ENCODE measurements at regions not wholly inside any gene's neighbourhood (a gene's known extent, or its start where the extent isn't known, plus 50 kb on each side); places are given as distances from the start of the nearest gene placed in this dataset.

DNA sequence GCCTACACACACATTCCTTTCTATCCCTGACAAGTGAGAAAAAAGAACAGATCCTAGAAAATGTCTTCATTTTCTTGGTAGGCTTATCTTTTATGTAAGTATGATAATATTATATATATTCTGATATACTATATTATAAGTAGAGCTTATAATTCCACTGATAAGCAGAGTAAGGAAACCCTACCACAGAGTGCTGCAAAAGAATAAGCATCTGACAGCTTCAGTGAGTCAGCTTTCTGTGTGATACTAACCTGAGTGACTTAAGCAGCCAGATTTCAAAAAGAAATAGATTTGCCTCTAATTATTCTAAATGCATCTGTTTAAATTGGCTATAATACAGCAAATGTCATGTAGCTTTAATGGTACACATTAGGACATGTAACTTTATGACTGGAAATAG, 656.0 kb downstream of the MCTP2 start:
- Histone ChIP-seq H3K27me3 (ENCODE audit: insufficient read depth, low read length) (no peaks in the 10 kb centered on the region), H3K9me3 (ENCODE audit: low read length) (no peaks in the 10 kb centered on the region), H3K4me1 (ENCODE audit: insufficient read depth, low read length) (no peaks in the 10 kb centered on the region), H3K4me3 (ENCODE audit: low read length) (no peak overlapping the region), H3K36me3 (ENCODE audit: insufficient read depth, low read length) (no peaks in the 10 kb centered on the region), H2AFZ (ENCODE audit: low read depth, low read length) (no peak overlapping the region)

DNA sequence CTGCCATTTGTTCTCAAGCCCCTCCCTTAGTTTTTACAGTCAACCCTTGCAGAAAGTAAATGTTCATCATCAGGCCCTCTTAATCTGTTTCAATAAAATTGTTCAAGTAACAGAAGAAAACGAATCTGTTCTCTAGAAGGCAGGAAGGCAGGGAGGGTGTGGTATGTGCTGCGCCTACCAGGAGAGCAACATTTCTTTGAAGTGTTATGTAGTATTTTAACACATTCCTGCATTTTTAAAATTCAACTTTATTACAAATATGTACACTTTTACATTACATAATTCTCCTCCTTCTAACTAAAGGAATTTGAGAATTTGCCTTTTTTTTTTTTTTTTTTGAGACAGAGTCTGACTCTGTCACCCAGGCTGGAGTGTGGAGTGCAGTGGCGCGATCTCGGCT, 657.8 kb downstream of the MCTP2 start:
- Histone ChIP-seq H3K27me3 (ENCODE audit: insufficient read depth, low read length) (no peaks in the 10 kb centered on the region), H3K36me3 (ENCODE audit: insufficient read depth, low read length) (no peaks in the 10 kb centered on the region), H3K4me1 (ENCODE audit: insufficient read depth, low read length) (no peaks in the 10 kb centered on the region), H3K4me3 (ENCODE audit: low read length) (no peak overlapping the region), H2AFZ (ENCODE audit: low read depth, low read length) (no peak overlapping the region), H3K9me3 (ENCODE audit: low read length) (no peaks in the 10 kb centered on the region)

DNA sequence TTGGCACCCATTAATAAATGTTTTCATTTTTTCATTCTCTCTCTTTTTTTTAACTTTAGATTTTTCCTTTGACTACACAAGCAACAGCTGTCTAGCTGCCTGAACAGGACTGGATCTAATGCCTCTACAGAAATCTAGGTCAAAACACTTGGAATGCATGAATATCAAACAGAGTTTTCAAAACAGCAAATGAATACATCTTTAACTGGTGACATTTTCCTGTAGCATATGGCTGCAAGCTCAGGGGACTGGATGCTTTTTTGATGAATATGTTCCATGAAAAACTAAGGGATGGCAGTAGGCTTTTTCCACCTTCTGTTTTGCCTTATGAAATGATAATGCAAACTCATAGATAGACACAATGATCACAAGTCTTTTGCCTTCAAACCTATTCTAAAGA, 661.7 kb downstream of the MCTP2 start:
- Histone ChIP-seq H3K4me1 (ENCODE audit: insufficient read depth, low read length) (no peaks in the 10 kb centered on the region), H3K9me3 (ENCODE audit: low read length) (no peaks in the 10 kb centered on the region), H3K36me3 (ENCODE audit: insufficient read depth, low read length) (no peaks in the 10 kb centered on the region), H3K4me3 (ENCODE audit: low read length) (no peak overlapping the region), H3K27me3 (ENCODE audit: insufficient read depth, low read length) (no peaks in the 10 kb centered on the region), H2AFZ (ENCODE audit: low read depth, low read length) (no peak overlapping the region)

DNA sequence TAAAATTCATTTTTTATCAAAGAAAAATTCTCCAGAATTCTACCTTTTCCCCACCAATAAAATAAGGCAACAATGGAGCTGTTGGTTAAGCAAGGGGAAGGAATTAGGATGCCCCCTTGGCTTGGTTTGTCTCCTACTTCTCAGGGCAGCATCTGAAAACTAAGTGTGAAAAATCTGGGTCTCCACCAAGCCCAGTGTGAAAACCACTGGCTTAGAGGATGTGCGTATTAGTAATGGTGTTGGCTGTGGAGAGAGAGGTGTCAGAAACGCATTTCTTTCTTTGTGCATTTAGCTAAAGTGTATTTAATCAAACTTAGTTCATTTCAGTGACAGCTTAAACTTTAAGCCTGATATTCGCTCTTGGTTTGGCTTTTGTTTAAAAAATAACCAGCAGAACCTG, 662.7 kb downstream of the MCTP2 start:
- Histone ChIP-seq H3K9me3 (ENCODE audit: low read length) (no peaks in the 10 kb centered on the region), H2AFZ (ENCODE audit: low read depth, low read length) (no peak overlapping the region), H3K36me3 (ENCODE audit: insufficient read depth, low read length) (no peaks in the 10 kb centered on the region), H3K4me1 (ENCODE audit: insufficient read depth, low read length) (no peaks in the 10 kb centered on the region), H3K27me3 (ENCODE audit: insufficient read depth, low read length) (no peaks in the 10 kb centered on the region), H3K4me3 (ENCODE audit: low read length) (no peak overlapping the region)

DNA sequence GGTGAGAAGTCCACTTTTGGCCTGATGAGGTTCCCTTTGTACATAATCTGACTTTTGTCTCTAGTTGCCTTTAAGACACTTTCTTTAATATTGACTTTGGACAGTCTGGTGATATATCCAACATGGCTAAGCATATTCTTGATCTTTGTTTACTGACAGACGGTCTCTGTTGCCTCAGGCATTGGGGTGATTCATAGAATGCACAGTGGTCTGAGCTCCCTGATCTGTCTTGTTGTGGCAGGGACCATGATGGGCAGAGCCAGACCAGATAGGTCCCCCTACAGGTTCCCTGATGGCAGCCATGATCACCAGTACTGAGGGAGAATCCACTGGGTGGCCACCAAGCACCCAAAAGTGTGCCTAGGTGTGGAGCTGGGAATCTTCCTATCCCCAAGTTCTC, 678.1 kb downstream of the MCTP2 start:
- no peaks in the 10 kb centered on the region for H3K36me3 ChIP-seq (ENCODE audit: insufficient read depth, low read length)
- H3K27me3 ChIP-seq (ENCODE audit: insufficient read depth, low read length), result no peaks in the 10 kb centered on the region
- no peak overlapping the region for H3K4me3 ChIP-seq (ENCODE audit: low read length)
- no peaks in the 10 kb centered on the region for H3K9me3 ChIP-seq (ENCODE audit: low read length)
- no peaks in the 10 kb centered on the region for H3K4me1 ChIP-seq (ENCODE audit: insufficient read depth, low read length)
- no peak overlapping the region for H2AFZ ChIP-seq (ENCODE audit: low read depth, low read length)

DNA sequence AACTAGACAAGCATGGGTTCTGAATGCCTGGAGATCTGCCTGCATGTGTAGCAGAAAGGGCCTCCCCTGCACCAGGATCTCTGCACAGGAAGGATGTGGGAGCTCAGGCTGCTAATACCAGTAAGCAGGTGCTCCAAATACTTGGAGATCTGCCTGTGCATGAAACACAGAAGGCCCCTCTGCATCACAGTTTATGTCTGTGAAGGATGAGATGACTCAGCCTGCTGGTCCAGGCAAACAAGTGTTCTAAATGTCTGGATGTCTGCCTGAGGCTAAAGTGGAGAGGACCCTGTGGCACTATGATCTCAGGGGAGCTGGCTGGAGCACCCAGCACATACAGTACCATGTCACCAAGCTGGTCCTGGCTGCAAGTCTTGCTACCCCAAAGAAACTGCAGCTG, 678.8 kb downstream of the MCTP2 start:
- H3K4me3 ChIP-seq (ENCODE audit: low read length), result no peak overlapping the region
- H3K36me3 ChIP-seq (ENCODE audit: insufficient read depth, low read length), result no peaks in the 10 kb centered on the region
- no peaks in the 10 kb centered on the region for H3K4me1 ChIP-seq (ENCODE audit: insufficient read depth, low read length)
- H3K27me3 ChIP-seq (ENCODE audit: insufficient read depth, low read length), result no peaks in the 10 kb centered on the region
- no peaks in the 10 kb centered on the region for H3K9me3 ChIP-seq (ENCODE audit: low read length)
- no peak overlapping the region for H2AFZ ChIP-seq (ENCODE audit: low read depth, low read length)

DNA sequence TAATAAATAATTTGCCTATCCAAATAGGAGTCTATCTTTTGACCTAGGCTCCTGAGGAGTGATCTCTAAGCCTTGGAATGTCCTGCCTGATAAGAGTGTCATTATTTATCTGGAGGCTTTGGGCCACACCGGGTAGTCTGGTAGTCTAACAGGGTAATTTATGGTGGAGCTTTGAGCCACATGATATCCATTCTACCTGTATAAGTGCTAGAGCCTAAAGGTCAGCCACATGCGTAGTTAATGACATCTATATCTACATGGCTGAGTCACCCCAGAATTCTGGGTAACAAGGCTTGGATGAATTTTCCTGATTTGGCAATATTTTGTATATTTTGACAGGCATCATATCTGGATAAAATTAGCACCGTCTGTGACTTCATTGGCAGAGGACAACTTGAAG, 681.4 kb downstream of the MCTP2 start:
- Histone ChIP-seq H3K9me3 (ENCODE audit: low read length) (no peaks in the 10 kb centered on the region), H3K4me3 (ENCODE audit: low read length) (no peak overlapping the region), H3K27me3 (ENCODE audit: insufficient read depth, low read length) (no peaks in the 10 kb centered on the region), H3K4me1 (ENCODE audit: insufficient read depth, low read length) (peaks cover 7% of the 10 kb centered on the region), H2AFZ (ENCODE audit: low read depth, low read length) (no peak overlapping the region), H3K36me3 (ENCODE audit: insufficient read depth, low read length) (no peaks in the 10 kb centered on the region)

DNA sequence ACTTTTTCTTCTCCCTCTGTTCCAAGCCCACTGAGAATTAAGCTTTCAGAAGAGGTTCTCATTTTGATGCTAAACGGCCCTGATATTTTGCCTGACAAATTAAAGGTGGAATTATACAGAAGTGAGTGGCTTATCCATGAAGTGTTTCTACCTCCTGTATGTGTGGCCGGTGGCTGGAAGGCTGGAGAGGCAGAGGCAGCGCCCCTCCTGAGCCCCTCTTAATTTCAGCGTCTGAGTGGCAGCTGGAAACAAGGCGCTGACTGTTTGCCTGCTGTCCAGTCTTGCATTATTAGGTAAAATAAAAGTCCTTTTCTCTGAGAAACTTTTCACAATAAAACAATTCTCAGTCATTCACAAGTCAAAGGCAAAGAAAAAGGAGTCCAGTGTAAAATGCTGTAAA, 685.7 kb downstream of the MCTP2 start:
- Histone ChIP-seq H2AFZ (ENCODE audit: low read depth, low read length) (peak overlapping the region; percentile 47), H3K36me3 (ENCODE audit: insufficient read depth, low read length) (no peaks in the 10 kb centered on the region), H3K27me3 (ENCODE audit: insufficient read depth, low read length) (no peaks in the 10 kb centered on the region), H3K4me3 (ENCODE audit: low read length) (no peak overlapping the region), H3K9me3 (ENCODE audit: low read length) (no peaks in the 10 kb centered on the region), H3K4me1 (ENCODE audit: insufficient read depth, low read length) (peaks cover 7% of the 10 kb centered on the region)

DNA sequence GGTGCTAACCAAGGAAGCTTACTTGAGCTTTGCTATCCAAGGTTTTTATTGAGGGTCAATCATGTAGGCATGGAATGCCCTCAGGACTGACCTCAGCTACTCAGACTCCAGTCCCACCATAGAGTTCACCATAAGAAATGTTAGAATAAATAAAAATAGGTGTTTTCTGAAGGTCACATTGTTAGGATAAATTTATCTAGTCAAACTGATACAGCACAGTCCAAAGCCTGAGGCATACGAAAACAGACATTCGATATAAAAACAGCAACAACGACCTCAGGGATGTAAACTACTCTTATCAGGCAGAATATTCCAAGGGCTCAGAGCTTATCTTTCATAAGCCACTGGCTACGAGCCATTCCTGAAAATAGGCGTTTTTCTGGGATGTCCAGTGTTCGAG, 690.6 kb downstream of the MCTP2 start:
- H3K4me3 ChIP-seq (ENCODE audit: low read length), result no peak overlapping the region
- H3K9me3 ChIP-seq (ENCODE audit: low read length), result no peaks in the 10 kb centered on the region
- H3K27me3 ChIP-seq (ENCODE audit: insufficient read depth, low read length), result no peaks in the 10 kb centered on the region
- H3K36me3 ChIP-seq (ENCODE audit: insufficient read depth, low read length), result no peaks in the 10 kb centered on the region
- no peak overlapping the region for H2AFZ ChIP-seq (ENCODE audit: low read depth, low read length)
- H3K4me1 ChIP-seq (ENCODE audit: insufficient read depth, low read length), result peaks cover 3% of the 10 kb centered on the region

DNA sequence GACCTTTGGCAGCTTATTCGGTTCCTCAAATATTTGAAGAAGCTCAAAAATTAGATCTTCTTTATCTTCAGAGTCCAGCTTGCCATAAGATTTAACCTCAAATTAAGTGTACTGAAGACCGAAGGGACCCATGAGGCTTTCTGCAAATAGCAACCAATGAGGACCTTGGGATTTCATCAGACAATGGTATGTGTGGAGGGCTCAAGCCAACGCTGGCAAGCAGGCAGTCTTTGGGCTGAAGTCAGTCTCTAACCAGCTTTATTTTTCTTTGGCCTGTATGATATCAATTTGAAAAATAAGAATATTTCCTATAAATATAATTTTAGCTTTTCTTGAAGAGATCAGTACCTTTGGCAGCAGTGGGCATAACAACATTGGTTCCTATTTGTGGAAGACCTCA, 692.7 kb downstream of the MCTP2 start:
- H3K36me3 ChIP-seq (ENCODE audit: insufficient read depth, low read length), result no peaks in the 10 kb centered on the region

DNA sequence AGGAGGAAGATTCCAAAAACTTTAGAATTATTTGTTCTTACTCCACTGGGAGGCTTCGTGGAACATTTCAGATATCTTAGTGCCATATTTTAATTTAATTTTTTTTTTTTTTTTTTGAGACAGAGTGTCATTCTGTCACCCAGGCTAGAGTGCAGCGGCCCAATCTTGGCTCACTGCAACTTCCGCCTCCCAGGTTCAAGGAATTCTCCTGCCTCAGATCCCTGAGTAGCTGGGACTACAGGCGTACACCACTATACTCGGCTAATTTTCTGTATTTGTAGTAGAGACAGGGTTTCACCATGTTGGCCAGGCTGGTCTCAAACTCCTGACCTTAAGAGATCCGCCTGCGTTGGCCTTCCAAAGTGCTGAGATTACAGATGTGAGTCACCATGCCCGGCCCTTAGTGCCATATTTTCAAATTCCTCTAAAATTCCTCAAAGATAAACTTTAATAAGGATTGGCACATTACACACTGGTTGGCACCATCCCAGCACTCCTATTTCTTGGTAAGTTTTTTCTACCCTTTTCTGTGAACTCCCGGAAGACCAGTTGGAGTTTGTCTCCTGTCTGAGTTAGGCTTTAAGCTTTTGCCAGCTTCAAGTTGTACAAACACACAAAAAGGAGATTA, 693.7 kb downstream of the MCTP2 start:
- H3K9me3 ChIP-seq (ENCODE audit: low read length), result no peaks in the 10 kb centered on the region
- no peaks in the 10 kb centered on the region for H3K27me3 ChIP-seq (ENCODE audit: insufficient read depth, low read length)
- H2AFZ ChIP-seq (ENCODE audit: low read depth, low read length), result no peak overlapping the region
- H3K4me3 ChIP-seq (ENCODE audit: low read length), result no peak overlapping the region
- no peaks in the 10 kb centered on the region for H3K36me3 ChIP-seq (ENCODE audit: insufficient read depth, low read length)
- H3K4me1 ChIP-seq (ENCODE audit: insufficient read depth, low read length), result no peaks in the 10 kb centered on the region

More for the DNA sequence above, 692.7 kb downstream of the MCTP2 start:
- Histone ChIP-seq H3K27me3 (ENCODE audit: insufficient read depth, low read length) (no peaks in the 10 kb centered on the region), H3K4me1 (ENCODE audit: insufficient read depth, low read length) (no peaks in the 10 kb centered on the region), H3K9me3 (ENCODE audit: low read length) (no peaks in the 10 kb centered on the region), H3K4me3 (ENCODE audit: low read length) (no peak overlapping the region), H2AFZ (ENCODE audit: low read depth, low read length) (no peak overlapping the region)

DNA sequence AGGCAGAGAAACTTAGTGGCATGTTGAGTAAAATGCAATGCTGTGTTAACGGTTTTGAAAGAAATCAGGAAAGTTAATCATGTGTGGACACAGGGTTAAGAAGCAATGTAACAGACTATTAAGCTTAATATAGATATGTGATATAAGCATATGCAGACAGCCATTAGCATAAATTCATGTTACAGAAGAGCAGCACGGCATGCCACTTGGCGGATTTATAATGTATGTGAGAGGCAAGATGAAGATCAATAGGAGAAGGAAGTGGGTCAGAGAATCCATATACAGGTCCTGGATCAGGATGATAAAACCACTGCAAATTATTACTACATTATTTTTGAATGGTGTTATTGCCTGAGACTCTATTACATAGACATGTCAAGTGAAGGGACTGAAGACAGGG, 694.3 kb downstream of the MCTP2 start:
- no peaks in the 10 kb centered on the region for H3K4me1 ChIP-seq (ENCODE audit: insufficient read depth, low read length)
- H3K36me3 ChIP-seq (ENCODE audit: insufficient read depth, low read length), result no peaks in the 10 kb centered on the region
- no peak overlapping the region for H2AFZ ChIP-seq (ENCODE audit: low read depth, low read length)
- no peak overlapping the region for H3K4me3 ChIP-seq (ENCODE audit: low read length)
- no peaks in the 10 kb centered on the region for H3K27me3 ChIP-seq (ENCODE audit: insufficient read depth, low read length)
- no peaks in the 10 kb centered on the region for H3K9me3 ChIP-seq (ENCODE audit: low read length)

DNA sequence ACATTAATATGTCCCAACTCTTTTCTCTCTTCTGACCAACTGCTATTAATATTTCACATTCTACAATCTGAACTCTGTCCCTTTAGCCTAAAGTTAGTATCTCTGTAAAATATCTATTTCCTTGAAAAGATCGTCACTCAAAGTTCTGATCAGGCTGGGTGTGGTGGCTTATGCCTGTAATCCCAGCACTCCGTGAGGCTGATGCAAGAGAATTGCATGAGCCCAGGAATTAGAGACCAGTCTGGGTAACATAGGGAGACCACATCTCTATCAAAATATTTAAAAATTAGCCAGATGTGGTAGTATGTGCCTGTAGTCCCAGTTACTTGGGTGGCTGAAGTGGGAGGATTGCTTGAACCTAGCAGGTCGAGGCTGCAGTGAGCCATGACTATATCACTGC, 695.6 kb downstream of the MCTP2 start:
- Histone ChIP-seq H3K4me3 (ENCODE audit: low read length) (no peak overlapping the region), H3K4me1 (ENCODE audit: insufficient read depth, low read length) (no peaks in the 10 kb centered on the region), H2AFZ (ENCODE audit: low read depth, low read length) (no peak overlapping the region), H3K27me3 (ENCODE audit: insufficient read depth, low read length) (no peaks in the 10 kb centered on the region), H3K36me3 (ENCODE audit: insufficient read depth, low read length) (no peaks in the 10 kb centered on the region), H3K9me3 (ENCODE audit: low read length) (no peaks in the 10 kb centered on the region)

DNA sequence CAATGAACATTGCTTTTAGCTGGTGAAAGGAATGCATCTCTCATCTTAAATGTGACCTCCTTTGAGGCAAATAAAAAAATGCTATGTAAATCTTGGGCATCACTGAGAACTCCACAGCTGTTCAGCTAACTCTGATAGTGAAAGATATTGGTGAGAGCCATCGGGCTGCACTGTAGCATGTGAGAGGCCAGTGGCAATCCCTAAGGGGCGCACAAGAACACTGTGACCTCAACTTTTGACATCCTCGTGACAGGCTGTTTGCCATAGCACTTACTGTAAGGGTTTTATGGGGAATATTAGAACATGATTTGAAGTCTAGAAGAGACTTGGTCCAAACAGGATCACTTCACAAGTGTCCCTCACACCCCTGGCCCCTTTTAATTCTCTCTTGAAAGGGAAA, 697.9 kb downstream of the MCTP2 start:
- H3K9me3 ChIP-seq (ENCODE audit: low read length), result no peaks in the 10 kb centered on the region
- H3K27me3 ChIP-seq (ENCODE audit: insufficient read depth, low read length), result no peaks in the 10 kb centered on the region

More for the DNA sequence above, 697.9 kb downstream of the MCTP2 start:
- Histone ChIP-seq H2AFZ (ENCODE audit: low read depth, low read length) (no peak overlapping the region), H3K4me1 (ENCODE audit: insufficient read depth, low read length) (no peaks in the 10 kb centered on the region), H3K4me3 (ENCODE audit: low read length) (no peak overlapping the region), H3K36me3 (ENCODE audit: insufficient read depth, low read length) (no peaks in the 10 kb centered on the region)

Measured in neuron (in vitro differentiated cells).